Panc1 (cell line): ENCODE measurements at regions not wholly inside any gene's neighbourhood (a gene's known extent, or its start where the extent isn't known, plus 50 kb on each side); places are given as distances from the start of the nearest gene placed in this dataset.

ENCODE experiments used
- ATAC-seq: fragments of 200-7000 bp; cut with Tn5 transposase; 2 replicates; pipeline ENCODE4 v1.9.1; 2020; ENCODE audit warnings: mild to moderate bottlenecking, moderate library complexity
- BruUV-seq: library from RNA; stranded (reverse); fragments of 400-500 nt; replicated peaks from 2 replicates; lab custom pipeline; 2021; lab: Mats Ljungman, UMichigan
- CTCF ChIA-PET: fragments of 300-600 bp; sonication (Branson Sonifier 250); formaldehyde crosslinking; loops from one replicate; lab custom pipeline; 2022; ENCODE audit warnings: antibody characterized with exemption; lab: Charles Lee
- POLR2A ChIA-PET: fragments of 300-600 bp; sonication (Branson Sonifier 250); formaldehyde crosslinking; loops from one replicate; lab custom pipeline; 2022; ENCODE audit warnings: antibody characterized with exemption; lab: Charles Lee
- DNase-seq: peaks from one replicate; pipeline ENCODE4 v3.0.0-alpha.2; 2010; ENCODE audit warnings: low read depth, low spot score
- H3K27ac ChIP-seq: 2 replicates; pipeline ENCODE4 v1.5.1; 2011; ENCODE audit warnings: mild to moderate bottlenecking, low read length, inconsistent platforms
- H3K27me3 ChIP-seq: fragments of 200-500 bp; sonication (Bioruptor generic); 2 replicates; pipeline ENCODE4 v1.6.0; 2014; ENCODE audit warnings: low read length, inconsistent platforms; ENCODE audit not compliant: control insufficient read depth, insufficient read depth
- H3K36me3 ChIP-seq: fragments of 200-500 bp; sonication (Bioruptor generic); 2 replicates; pipeline ENCODE4 v1.5.1; 2014; ENCODE audit warnings: inconsistent platforms, mild to moderate bottlenecking, low read length, moderate library complexity; ENCODE audit not compliant: control insufficient read depth, insufficient read depth
- H3K4me1 ChIP-seq: 2 replicates; pipeline ENCODE4 v1.5.1; 2011; ENCODE audit warnings: inconsistent platforms, mild to moderate bottlenecking, low read length, moderate library complexity; ENCODE audit not compliant: control insufficient read depth, insufficient read depth
- H3K4me3 ChIP-seq, 2 experiments: 2 replicates each; pipeline ENCODE4 v1.5.1; 2011 to 2012; ENCODE audit warnings: low read depth in 2 of 2, low read length in 2 of 2, mild to moderate bottlenecking in 2 of 2, inconsistent platforms in 1 of 2, moderate library complexity in 1 of 2
- H3K9me3 ChIP-seq: fragments of 200-500 bp; sonication (Bioruptor generic); 2 replicates; pipeline ENCODE4 v1.5.1; 2014; ENCODE audit warnings: low read depth, mild to moderate bottlenecking, inconsistent platforms, low read length, moderate library complexity; ENCODE audit not compliant: control insufficient read depth, insufficient read depth
- CTCF ChIP-seq: fragments of 450-650 bp; IDR thresholded peaks from 2 replicates; pipeline ENCODE4 v1.5.1; 2017; ENCODE audit warnings: mild to moderate bottlenecking
- POLR2AphosphoS5 ChIP-seq: IDR thresholded peaks from 2 replicates; pipeline ENCODE4 v1.6.1; 2012; ENCODE audit warnings: mild to moderate bottlenecking, low read depth, low read length, moderate library complexity
- REST ChIP-seq, 2 experiments: IDR thresholded peaks; 2 replicates each; pipeline ENCODE4 v1.6.1; 2011 to 2012; ENCODE audit warnings: low read depth in 2 of 2, control low read depth in 1 of 2, low read length in 1 of 2, mild to moderate bottlenecking in 1 of 2, moderate library complexity in 1 of 2; ENCODE audit not compliant: insufficient read depth in 1 of 2
- SIN3A ChIP-seq: IDR thresholded peaks from 2 replicates; pipeline ENCODE4 v1.6.1; 2012; ENCODE audit warnings: low read depth, mild to moderate bottlenecking, low read length, moderate library complexity, borderline replicate concordance; ENCODE audit not compliant: insufficient read depth
- TCF7L2 ChIP-seq: IDR thresholded peaks from 2 replicates; pipeline ENCODE4 v1.6.1; 2011; ENCODE audit warnings: mild to moderate bottlenecking, low read depth, low read length, inconsistent platforms
- in situ Hi-C: cut with HindIII; loops from 2 replicates; pipeline ENCODE4 v1.10.0; 2016; ENCODE audit warnings: low sequenced_read_pairs, low pct_unique_long_range_greater_than_20kb
- intact Hi-C: fragments of 100-400 bp; cut with micrococcal nuclease; formaldehyde crosslinking; loops from one replicate; pipeline ENCODE4 v1.10.0; 2022; ENCODE audit not compliant: unreplicated experiment

- H3K27me3 ChIP-seq: no peaks in the 10 kb centered on the region
- in situ Hi-C loops (no loop called here), intact Hi-C loops (no loop called here)
- H3K9me3 ChIP-seq: no peaks in the 10 kb centered on the region; the same call in 1 of the 2 replicates
- ChIA-PET CTCF (no interaction called here), POLR2A (no interaction called here)
- H3K27ac ChIP-seq: no peak overlapping the region
- no peak for ATAC-seq
- H3K4me3 ChIP-seq: no peak overlapping the region
- no TSS peak for BruUV-seq
- H3K36me3 ChIP-seq: no peaks in the 10 kb centered on the region
- no peaks in the 10 kb centered on the region for H3K4me1 ChIP-seq
- DNase-seq: no peak
- TF ChIP-seq CTCF (no peak), REST (IDR thresholded peaks at IDR 0.05; ENCODE audit: insufficient read depth in 1 of 2, low read depth in 2 of 2, low read length in 1 of 2) (no peak), SIN3A (no peak), POLR2AphosphoS5 (no peak), TCF7L2 (no peak)
Observed at GRCh38 chr11:128316541-128317227, 270.7 kb downstream of the ETS1 start.

GRCh38 chr11:128315933-128316332, 271.4 kb downstream of the ETS1 start:
- Histone ChIP-seq H3K36me3 (no peaks in the 10 kb centered on the region), H3K4me3 (no peak overlapping the region), H3K27ac (no peak overlapping the region), H3K9me3 (no peaks in the 10 kb centered on the region; the same call in 1 of the 2 replicates), H3K27me3 (no peaks in the 10 kb centered on the region), H3K4me1 (no peaks in the 10 kb centered on the region)
- intact Hi-C loops (no loop called here), in situ Hi-C loops (no loop called here)
- BruUV-seq: no TSS peak
- ATAC-seq (no peak), DNase-seq (no peak)
- CTCF ChIA-PET: no interaction called here
- TF ChIP-seq TCF7L2 (no peak), SIN3A (no peak)
- POLR2A ChIA-PET: no interaction called here

GRCh38 chr11:128313931-128314330, 273.4 kb downstream of the ETS1 start:
- Histone ChIP-seq H3K4me3 (no peak overlapping the region), H3K4me1 (no peaks in the 10 kb centered on the region), H3K36me3 (no peaks in the 10 kb centered on the region; the same call in 1 of the 2 replicates), H3K9me3 (no peaks in the 10 kb centered on the region; the same call in 1 of the 2 replicates), H3K27me3 (no peaks in the 10 kb centered on the region), H3K27ac (no peak overlapping the region)
- intact Hi-C loops: no loop called here
- CTCF ChIA-PET: no interaction called here
- POLR2A ChIA-PET: no interaction called here
- no TSS peak for BruUV-seq
- no peak for ATAC-seq
- in situ Hi-C loops: no loop called here
- TF ChIP-seq POLR2AphosphoS5: no peak
- TF ChIP-seq REST (IDR thresholded peaks at IDR 0.05; ENCODE audit: insufficient read depth in 1 of 2, low read depth in 2 of 2, low read length in 1 of 2): no peak
- no peak for TF ChIP-seq CTCF
- TF ChIP-seq SIN3A: no peak
- TF ChIP-seq TCF7L2: no peak
- DNase-seq: no peak
